ENCODE measurements at regions not wholly inside any gene's neighbourhood (a gene's known extent, or its start where the extent isn't known, plus 50 kb on each side); places are given as distances from the start of the nearest gene placed in this dataset.

- Histone ChIP-seq H3K9me3 (no peaks in the 10 kb centered on the region), H3K4me1 (no peaks in the 10 kb centered on the region), H3K36me3 (no peaks in the 10 kb centered on the region), H3K27me3 (no peaks in the 10 kb centered on the region), H3K4me3 (no peak overlapping the region), H3K27ac (no peak overlapping the region)
- no peak for TF ChIP-seq CTCF (IDR thresholded peaks at IDR 0.05)
- intact Hi-C loops (cut with DNase I), result no loop called here
- DNase-seq (ENCODE audit: low spot score in 2 of 2), result no peak
Observed at GRCh38 chr3:163039636-163040035, 1543.0 kb downstream of the OTOL1 start.

GRCh38 chr3:163043074-163043473 lies 1546.5 kb downstream of the OTOL1 start:
- Histone ChIP-seq H3K4me1 (no peaks in the 10 kb centered on the region), H3K4me3 (no peak overlapping the region), H3K27ac (no peak overlapping the region), H3K36me3 (no peaks in the 10 kb centered on the region), H3K27me3 (no peaks in the 10 kb centered on the region), H3K9me3 (no peaks in the 10 kb centered on the region)
- intact Hi-C loops (cut with DNase I), result no loop called here
- no peak for DNase-seq (ENCODE audit: low spot score in 2 of 2)
- TF ChIP-seq CTCF (IDR thresholded peaks at IDR 0.05), result no peak

GRCh38 chr3:163045945-163046344 lies 1549.3 kb downstream of the OTOL1 start:
- no peaks in the 10 kb centered on the region for H3K27me3 ChIP-seq
- no peaks in the 10 kb centered on the region for H3K9me3 ChIP-seq
- no peaks in the 10 kb centered on the region for H3K4me1 ChIP-seq
- no peaks in the 10 kb centered on the region for H3K36me3 ChIP-seq
- DNase-seq (ENCODE audit: low spot score in 2 of 2), result no peak
- H3K27ac ChIP-seq, result no peak overlapping the region
- TF ChIP-seq CTCF (IDR thresholded peaks at IDR 0.05), result no peak
- H3K4me3 ChIP-seq, result no peak overlapping the region
- intact Hi-C loops (cut with DNase I), result no loop called here

DNA sequence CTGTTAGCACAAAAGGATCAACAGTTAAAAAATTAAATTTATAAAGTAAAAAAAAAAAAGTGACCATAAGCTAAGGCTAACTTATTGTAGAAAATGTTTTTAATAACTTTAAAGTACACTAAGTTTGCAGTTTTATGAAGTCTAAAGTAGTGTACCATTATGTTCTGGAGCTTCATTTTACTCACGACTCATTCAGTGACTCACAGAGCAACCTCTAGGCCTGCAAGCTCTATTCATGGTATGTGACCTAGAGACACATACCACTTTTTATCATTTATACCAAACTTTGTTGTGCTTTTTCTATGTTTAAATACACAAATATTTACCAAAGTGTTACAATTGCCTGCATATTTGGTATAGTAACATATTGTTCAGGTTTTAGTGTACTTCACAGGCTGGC lies 1552.3 kb downstream of the OTOL1 start:
- DNase-seq (ENCODE audit: low spot score in 2 of 2), result no peak
- Histone ChIP-seq H3K36me3 (no peaks in the 10 kb centered on the region), H3K9me3 (no peaks in the 10 kb centered on the region), H3K4me1 (no peaks in the 10 kb centered on the region), H3K27me3 (no peaks in the 10 kb centered on the region), H3K4me3 (no peak overlapping the region), H3K27ac (no peak overlapping the region)
- no peak for TF ChIP-seq CTCF (IDR thresholded peaks at IDR 0.05)
- intact Hi-C loops (cut with DNase I), result no loop called here

DNA sequence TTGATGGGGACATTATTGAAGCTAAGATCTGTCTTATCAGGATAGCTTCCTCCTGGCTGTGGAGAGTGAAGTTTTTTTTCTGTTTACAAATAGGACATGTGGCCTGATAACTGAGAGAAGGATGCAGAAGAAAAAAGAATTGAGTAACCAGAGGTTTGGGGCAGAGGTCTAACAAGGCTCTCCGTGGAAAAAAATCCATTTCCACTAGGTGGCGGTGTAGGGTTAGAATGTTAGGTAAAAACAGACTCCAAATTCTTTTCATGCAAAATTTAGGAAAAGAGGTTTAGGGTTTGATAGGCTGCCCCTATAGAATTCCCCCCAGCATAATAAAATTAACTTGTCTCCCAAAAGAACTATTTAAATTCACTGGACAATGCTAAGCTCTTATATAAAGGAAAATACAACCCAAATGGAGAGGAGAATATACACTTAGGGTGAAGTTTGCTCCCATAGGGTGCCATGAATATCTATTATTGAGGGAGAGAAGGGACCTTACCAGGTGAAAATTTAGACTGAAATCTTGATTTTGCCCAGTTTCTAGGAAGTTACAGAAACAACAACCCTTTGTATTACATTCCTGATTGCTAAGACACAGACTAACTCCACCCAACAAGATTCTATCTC lies 1560.4 kb downstream of the OTOL1 start:
- no peaks in the 10 kb centered on the region for H3K27me3 ChIP-seq
- no peak overlapping the region for H3K27ac ChIP-seq
- H3K36me3 ChIP-seq, result no peaks in the 10 kb centered on the region
- no peaks in the 10 kb centered on the region for H3K9me3 ChIP-seq
- intact Hi-C loops (cut with DNase I), result no loop called here
- no peaks in the 10 kb centered on the region for H3K4me1 ChIP-seq
- DNase-seq (ENCODE audit: low spot score in 2 of 2), result no peak
- TF ChIP-seq CTCF (IDR thresholded peaks at IDR 0.05), result peak in 2 of 3 experiments; percentile 42 to 58
- no peak overlapping the region for H3K4me3 ChIP-seq
